Naive thymus-derived CD8-positive, alpha-beta T cell (primary cell): ENCODE measurements at regions not wholly inside any gene's neighbourhood (a gene's known extent, or its start where the extent isn't known, plus 50 kb on each side); places are given as distances from the start of the nearest gene placed in this dataset.
A peak's percentile ranks its signal among the peaks of the same experiment; 100 is the strongest.

Experiments used
- ATAC-seq, 2 donors: fragments of 150-1000 bp; cut with Tn5 transposase in 1 of 2; sonication (Bioruptor Pico), chemical (Tn5 transposase) in 1 of 2; 1 replicate in 1 of 2; 2 replicates in 1 of 2; pipeline ENCODE4 v1.10.0; 2021; ENCODE audit warnings: mild to moderate bottlenecking in 2 of 2, moderate library complexity in 2 of 2
- POLR2A ChIA-PET: fragments of 350-600 bp; sonication (Branson Sonifier 250); formaldehyde crosslinking; loops from one replicate; lab custom pipeline; 2021; ENCODE audit warnings: antibody characterized with exemption; lab: Charles Lee
- DNase-seq, 10 donors: peaks; one replicate each; pipeline versions ENCODE4 v3.0.0 to v3.0.0-alpha.2; 2020 to 2022
- H3K27ac Mint-ChIP-seq, 10 donors: one replicate each; pipeline ENCODE4 v1.8.0; 2020 to 2022; ENCODE audit warnings: mild to moderate bottlenecking in 10 of 10, mixed read lengths in 10 of 10, moderate library complexity in 4 of 10, inconsistent platforms in 1 of 10
- H3K27me3 Mint-ChIP-seq, 5 donors: one replicate each; pipeline ENCODE4 v1.8.0; 2021 to 2022; ENCODE audit warnings: mixed read lengths in 5 of 5
- H3K36me3 Mint-ChIP-seq, 3 donors: one replicate each; pipeline ENCODE4 v1.8.0; 2020 to 2022; ENCODE audit warnings: mixed read lengths in 3 of 3, mild to moderate bottlenecking in 2 of 3, inconsistent platforms in 1 of 3
- H3K4me1 Mint-ChIP-seq, 4 donors: one replicate each; pipeline ENCODE4 v1.8.0; 2021 to 2022; ENCODE audit warnings: mixed read lengths in 4 of 4
- H3K4me3 Mint-ChIP-seq, 10 donors: one replicate each; pipeline ENCODE4 v1.8.0; 2020 to 2022; ENCODE audit warnings: mild to moderate bottlenecking in 10 of 10, mixed read lengths in 10 of 10, moderate library complexity in 6 of 10, inconsistent platforms in 1 of 10
- H3K9me3 Mint-ChIP-seq, 9 donors: one replicate each; pipeline ENCODE4 v1.8.0; 2020 to 2022; ENCODE audit warnings: mixed read lengths in 9 of 9, mild to moderate bottlenecking in 3 of 9, inconsistent platforms in 1 of 9, moderate library complexity in 1 of 9

- no peaks in the 10 kb centered on the region for H3K9me3 Mint-ChIP-seq
- no peak overlapping the region for H3K4me3 Mint-ChIP-seq
- H3K36me3 Mint-ChIP-seq: peaks cover 0 to 3% (median 0%) of the 10 kb centered on the region in 3 donors
- H3K27ac Mint-ChIP-seq: no peak overlapping the region
- DNase-seq (no peak), ATAC-seq (no peak)
- POLR2A ChIA-PET: interaction anchor here (1.2 kb wide), 1 partner anchor 18 kb away, joined by 3 read pairs; no protein-coding TSS in a partner anchor
- H3K4me1 Mint-ChIP-seq: peaks cover 2 to 4% (median 3%) of the 10 kb centered on the region in 4 donors
- H3K27me3 Mint-ChIP-seq: no peaks in the 10 kb centered on the region
Measured at GRCh38 chr14:61631045-61631687, 64.1 kb upstream of the HIF1A start.

DNA sequence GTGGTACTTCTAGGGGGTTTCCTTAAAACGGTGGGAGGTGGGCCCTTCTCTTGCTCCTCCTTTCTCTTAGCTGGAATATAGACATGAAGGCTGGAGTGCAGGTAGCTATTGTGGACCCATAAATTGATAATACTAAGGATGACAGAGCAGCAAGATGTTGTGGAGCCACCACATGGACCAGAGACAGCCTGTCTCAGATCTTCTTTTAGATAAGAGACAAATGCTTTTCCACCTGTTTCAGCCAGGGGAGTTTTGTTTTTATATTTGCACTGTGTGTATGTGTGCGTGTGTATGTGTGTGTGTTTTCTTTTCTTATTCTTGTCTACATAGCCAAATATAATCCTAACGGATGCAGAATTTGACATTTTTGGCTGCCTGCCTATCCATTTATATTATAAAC is 62.9 kb upstream of the HIF1A start:
- peaks cover 0 to 3% (median 0%) of the 10 kb centered on the region in 3 donors for H3K36me3 Mint-ChIP-seq
- peaks cover 2 to 14% (median 4%) of the 10 kb centered on the region in 4 donors for H3K4me1 Mint-ChIP-seq
- no peaks in the 10 kb centered on the region for H3K27me3 Mint-ChIP-seq
- ATAC-seq (no peak), DNase-seq (no peak)
- no peak overlapping the region for H3K4me3 Mint-ChIP-seq
- no peaks in the 10 kb centered on the region for H3K9me3 Mint-ChIP-seq
- POLR2A ChIA-PET: no interaction called here
- H3K27ac Mint-ChIP-seq: no peak overlapping the region

DNA sequence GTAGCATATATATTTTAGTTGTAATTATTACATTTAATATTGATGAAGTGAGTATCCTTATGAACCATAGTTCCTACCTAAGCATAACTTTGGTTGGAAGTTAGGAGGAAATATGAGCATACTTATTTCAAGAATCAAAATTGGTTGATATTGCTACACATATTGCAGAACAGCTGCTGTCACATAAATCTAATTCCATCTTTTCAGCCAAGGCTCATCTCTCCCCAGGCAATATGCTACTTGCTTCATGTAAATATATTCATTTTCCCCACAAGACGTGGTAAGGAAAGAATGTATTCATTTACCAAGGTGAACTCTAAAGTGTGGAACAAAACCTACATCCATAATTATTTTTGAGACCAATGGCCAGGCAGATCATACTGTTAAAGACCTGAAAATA is 62.5 kb upstream of the HIF1A start:
- ATAC-seq (no peak), DNase-seq (no peak)
- H3K36me3 Mint-ChIP-seq: peaks cover 0 to 3% (median 0%) of the 10 kb centered on the region in 3 donors
- no peak overlapping the region for H3K27ac Mint-ChIP-seq
- peaks cover 2 to 14% (median 3%) of the 10 kb centered on the region in 4 donors for H3K4me1 Mint-ChIP-seq
- H3K9me3 Mint-ChIP-seq: no peaks in the 10 kb centered on the region
- POLR2A ChIA-PET: no interaction called here
- H3K4me3 Mint-ChIP-seq: no peak overlapping the region
- H3K27me3 Mint-ChIP-seq: no peaks in the 10 kb centered on the region

DNA sequence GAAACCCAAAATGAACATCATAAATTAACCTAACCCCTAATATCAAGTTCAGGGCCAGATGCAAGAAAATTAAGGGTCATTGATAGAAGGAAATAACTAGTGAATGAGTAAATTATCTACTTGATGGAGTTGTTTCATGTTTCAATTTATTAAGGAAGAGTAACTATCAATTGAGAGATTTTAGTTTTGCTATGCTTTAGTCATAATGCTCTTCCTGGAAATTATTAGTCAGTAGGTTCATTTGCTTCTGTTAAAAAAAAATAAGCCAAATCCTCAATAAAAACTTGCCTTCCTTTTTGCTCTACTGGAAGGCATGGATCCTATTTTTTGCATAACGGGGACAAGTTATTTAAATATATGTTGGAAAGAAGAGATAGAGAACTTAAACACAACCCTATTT is 59.0 kb upstream of the HIF1A start:
- no peak for DNase-seq
- H3K27ac Mint-ChIP-seq: peak overlapping the region in 2 of 10 donors; percentile 3 to 25

GRCh38 chr14:61636779-61637178 is 58.5 kb upstream of the HIF1A start:
- Mint-ChIP-seq H3K36me3 (peaks cover 0 to 3% (median 0%) of the 10 kb centered on the region in 3 donors), H3K4me3 (no peak overlapping the region), H3K27me3 (no peaks in the 10 kb centered on the region), H3K9me3 (no peaks in the 10 kb centered on the region), H3K4me1 (peaks cover 0 to 17% (median 4%) of the 10 kb centered on the region in 4 donors), H3K27ac (peak overlapping the region in 1 of 10 donors; percentile 3)
- DNase-seq (no peak), ATAC-seq (no peak)
- POLR2A ChIA-PET: no interaction called here

More for the DNA sequence above, 59.0 kb upstream of the HIF1A start:
- Mint-ChIP-seq H3K4me1 (peaks cover 0 to 16% (median 4%) of the 10 kb centered on the region in 4 donors), H3K27me3 (no peaks in the 10 kb centered on the region), H3K36me3 (peaks cover 0 to 3% (median 0%) of the 10 kb centered on the region in 3 donors), H3K4me3 (no peak overlapping the region), H3K9me3 (no peaks in the 10 kb centered on the region)
- POLR2A ChIA-PET: no interaction called here
- ATAC-seq: no peak

GRCh38 chr14:61638595-61639387 is 56.5 kb upstream of the HIF1A start:
- H3K27ac Mint-ChIP-seq: no peak overlapping the region
- peaks cover 0 to 29% (median 5%) of the 10 kb centered on the region in 4 donors for H3K4me1 Mint-ChIP-seq
- DNase-seq (no peak), ATAC-seq (no peak)
- POLR2A ChIA-PET: no interaction called here
- peaks cover 0 to 3% (median 0%) of the 10 kb centered on the region in 3 donors for H3K36me3 Mint-ChIP-seq
- H3K4me3 Mint-ChIP-seq: no peak overlapping the region
- H3K9me3 Mint-ChIP-seq: no peaks in the 10 kb centered on the region
- no peaks in the 10 kb centered on the region for H3K27me3 Mint-ChIP-seq

GRCh38 chr14:61640158-61641136 is 54.9 kb upstream of the HIF1A start:
- no peak for DNase-seq
- Mint-ChIP-seq H3K27ac (no peak overlapping the region), H3K27me3 (no peaks in the 10 kb centered on the region), H3K4me1 (peaks cover 6 to 40% (median 10%) of the 10 kb centered on the region in 4 donors), H3K4me3 (no peak overlapping the region), H3K36me3 (no peaks in the 10 kb centered on the region), H3K9me3 (no peaks in the 10 kb centered on the region)
- ATAC-seq: no peak
- POLR2A ChIA-PET: no interaction called here

GRCh38 chr14:61641914-61642613 is 53.2 kb upstream of the HIF1A start:
- H3K4me3 Mint-ChIP-seq: no peak overlapping the region
- H3K27me3 Mint-ChIP-seq: no peaks in the 10 kb centered on the region
- H3K27ac Mint-ChIP-seq: no peak overlapping the region
- no peaks in the 10 kb centered on the region for H3K36me3 Mint-ChIP-seq
- POLR2A ChIA-PET: no interaction called here
- no peak for DNase-seq
- peaks cover 4 to 27% (median 9%) of the 10 kb centered on the region in 4 donors for H3K4me1 Mint-ChIP-seq
- ATAC-seq: no peak
- H3K9me3 Mint-ChIP-seq: no peaks in the 10 kb centered on the region

DNA sequence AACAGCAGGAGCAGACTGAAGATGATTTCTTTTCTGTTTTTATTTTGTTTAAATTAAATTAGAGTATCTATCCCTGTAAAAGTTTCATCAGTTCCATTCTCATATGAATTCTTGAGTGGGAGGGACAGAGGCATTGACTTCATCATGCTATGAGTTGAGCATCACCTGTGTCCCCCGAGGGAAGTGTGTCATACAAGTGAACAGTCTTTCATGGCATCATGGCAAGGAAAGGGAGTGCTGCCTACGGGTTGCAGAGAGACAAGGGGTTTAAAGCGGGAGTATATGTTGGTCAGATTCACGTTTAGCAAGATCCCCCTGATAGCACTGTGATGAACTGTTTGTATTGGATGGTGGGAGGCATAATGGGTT is 52.7 kb upstream of the HIF1A start:
- Mint-ChIP-seq H3K4me3 (no peak overlapping the region), H3K4me1 (peaks cover 4 to 25% (median 9%) of the 10 kb centered on the region in 4 donors), H3K9me3 (no peaks in the 10 kb centered on the region), H3K27me3 (no peaks in the 10 kb centered on the region), H3K36me3 (no peaks in the 10 kb centered on the region), H3K27ac (no peak overlapping the region)
- DNase-seq: no peak
- no peak for ATAC-seq
- POLR2A ChIA-PET: no interaction called here

- no peak overlapping the region for H3K4me3 Mint-ChIP-seq
- H3K27ac Mint-ChIP-seq: no peak overlapping the region
- DNase-seq: no peak
- no peaks in the 10 kb centered on the region for H3K27me3 Mint-ChIP-seq
- POLR2A ChIA-PET: no interaction called here
- H3K9me3 Mint-ChIP-seq: no peaks in the 10 kb centered on the region
- H3K36me3 Mint-ChIP-seq: no peaks in the 10 kb centered on the region
- peaks cover 7 to 30% (median 16%) of the 10 kb centered on the region in 4 donors for H3K4me1 Mint-ChIP-seq
- no peak for ATAC-seq
Measured at GRCh38 chr14:61643555-61643954, 51.8 kb upstream of the HIF1A start.

GRCh38 chr14:61644175-61644574 is 51.1 kb upstream of the HIF1A start:
- ATAC-seq (no peak), DNase-seq (no peak)
- no peak overlapping the region for H3K4me3 Mint-ChIP-seq
- H3K9me3 Mint-ChIP-seq: no peaks in the 10 kb centered on the region
- H3K36me3 Mint-ChIP-seq: no peaks in the 10 kb centered on the region
- peaks cover 7 to 35% (median 21%) of the 10 kb centered on the region in 4 donors for H3K4me1 Mint-ChIP-seq
- POLR2A ChIA-PET: no interaction called here
- no peaks in the 10 kb centered on the region for H3K27me3 Mint-ChIP-seq
- H3K27ac Mint-ChIP-seq: no peak overlapping the region

- POLR2A ChIA-PET: no interaction called here
- H3K4me1 Mint-ChIP-seq: peaks cover 11 to 40% (median 27%) of the 10 kb centered on the region in 4 donors
- H3K36me3 Mint-ChIP-seq: no peaks in the 10 kb centered on the region
- H3K4me3 Mint-ChIP-seq: no peak overlapping the region
- DNase-seq (no peak), ATAC-seq (peak in 1 of 2 donors; percentile 40)
- H3K9me3 Mint-ChIP-seq: no peaks in the 10 kb centered on the region
- no peak overlapping the region for H3K27ac Mint-ChIP-seq
- H3K27me3 Mint-ChIP-seq: no peaks in the 10 kb centered on the region
Measured at GRCh38 chr14:61644834-61645233, 50.5 kb upstream of the HIF1A start.
